Fibroblast of peridontal ligament (primary cell): ENCODE measurements at regions not wholly inside any gene's neighbourhood (a gene's known extent, or its start where the extent isn't known, plus 50 kb on each side); places are given as distances from the start of the nearest gene placed in this dataset.
"Not testable (repeated sequence)": the region's sequence is repeated elsewhere in the genome, so short reads cannot be mapped to it uniquely, and the experiment has no call there.

Experiments used
- DNase-seq: peaks from one replicate; pipeline ENCODE4 v3.0.0-alpha.2; 2010; ENCODE audit errors: extremely low read depth

GRCh38 chr11:92168936-92169335 is 55.7 kb upstream of the FAT3 start:
- DNase-seq = no peak

DNA sequence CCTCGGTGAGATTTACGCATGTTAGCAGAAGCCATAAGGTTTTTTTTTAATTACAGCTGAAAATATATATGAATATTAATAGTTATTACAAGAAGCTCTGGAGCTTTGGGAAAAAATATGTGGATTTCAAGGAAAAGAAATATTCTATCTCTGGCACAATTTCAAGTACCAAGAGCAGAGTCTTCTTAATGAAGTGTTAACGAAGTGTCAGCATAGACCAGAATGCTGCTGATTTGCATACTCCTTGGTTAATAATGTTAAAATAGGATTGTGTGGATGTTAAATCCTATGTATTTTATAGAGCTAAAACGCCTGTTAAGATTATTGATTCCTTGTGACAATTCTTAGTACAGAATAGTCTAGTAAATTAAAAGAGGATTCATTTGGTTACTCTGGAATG is 57.0 kb upstream of the FAT3 start:
- no peak for DNase-seq

DNA sequence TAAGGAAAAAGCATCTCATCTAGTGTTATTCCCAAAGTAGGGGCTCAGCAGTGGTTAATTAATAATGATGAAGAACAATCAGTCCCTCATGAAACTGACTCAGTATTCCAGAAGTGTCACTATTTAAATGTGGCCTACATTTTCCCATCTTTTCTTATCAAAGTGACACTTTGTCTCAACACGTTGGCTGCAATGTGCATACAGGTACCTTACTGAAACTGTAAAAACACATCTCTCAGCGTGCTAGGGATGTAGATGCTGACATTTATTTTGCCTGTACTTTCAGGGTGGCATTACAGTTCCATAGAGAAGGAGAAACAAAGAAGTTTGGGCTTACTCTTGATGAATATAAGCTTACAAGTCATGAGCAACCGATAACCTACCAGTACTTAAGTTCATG is 58.3 kb upstream of the FAT3 start:
- DNase-seq = no peak

DNA sequence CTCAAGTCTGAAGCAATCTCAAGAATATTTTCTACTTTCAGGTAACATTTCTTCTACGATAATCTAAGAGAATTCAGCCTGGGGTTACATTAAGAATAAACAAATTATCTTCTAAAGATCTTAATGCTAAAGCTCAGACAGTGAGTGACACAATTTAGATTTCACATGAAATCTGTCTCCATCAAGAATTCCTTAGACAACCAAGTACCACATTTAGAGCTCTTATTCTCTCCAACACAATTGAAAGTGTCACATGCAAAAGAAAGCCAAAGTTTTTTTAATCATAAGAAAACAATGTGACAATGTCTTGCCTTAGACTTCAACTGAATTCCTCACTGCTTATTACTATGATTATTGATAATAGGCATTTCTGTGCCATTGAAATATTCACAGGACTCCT is 60.7 kb upstream of the FAT3 start:
- DNase-seq = no peak

DNA sequence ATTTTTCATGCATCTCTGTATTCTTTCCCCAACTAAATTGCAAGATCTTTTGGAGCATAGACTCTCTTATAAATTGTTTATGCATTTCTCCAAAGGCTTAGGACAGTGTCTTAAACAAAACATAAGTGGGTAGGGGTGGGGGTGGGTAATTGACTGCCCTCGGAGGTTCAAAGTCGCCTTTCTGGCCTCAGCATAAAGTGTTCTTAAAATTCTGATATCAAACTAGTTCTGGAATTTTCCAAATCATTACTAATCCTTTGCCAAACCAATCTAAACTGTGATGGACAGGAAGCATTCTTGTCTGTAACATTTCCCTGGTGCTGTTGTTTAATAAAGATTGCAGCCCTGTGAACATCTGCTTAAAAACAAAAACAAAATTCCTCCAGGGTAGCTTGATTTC is 61.8 kb upstream of the FAT3 start:
- no peak for DNase-seq

DNA sequence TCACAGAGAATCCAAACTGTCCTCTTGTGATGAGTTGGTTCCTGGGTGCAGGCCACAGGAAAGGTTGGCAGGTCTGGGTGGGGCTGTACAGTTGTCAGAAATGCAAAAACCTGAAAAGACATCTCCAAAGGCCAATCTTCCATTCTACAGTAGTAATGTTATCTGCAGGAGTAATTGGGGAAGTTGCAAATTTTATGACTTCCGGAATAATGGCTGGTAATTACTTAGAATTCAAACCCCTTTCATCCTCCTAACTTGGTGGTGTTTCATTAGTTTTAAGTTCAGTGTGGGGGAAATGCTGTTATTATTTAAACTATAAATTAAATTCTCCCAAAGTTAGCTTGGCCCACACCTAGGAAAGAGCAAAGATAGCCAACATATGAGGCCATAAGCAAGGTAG is 64.7 kb upstream of the FAT3 start:
- no peak for DNase-seq

- not testable (repeated sequence) for DNase-seq
These were observed 67.2 kb upstream of the FAT3 start for GRCh38 chr11:92157390-92157789.

GRCh38 chr11:92154611-92155010 is 70.0 kb upstream of the FAT3 start:
- DNase-seq = no peak

- DNase-seq = no peak
These were observed 70.5 kb upstream of the FAT3 start for GRCh38 chr11:92154110-92154509.

- DNase-seq = no peak
These were observed 71.1 kb upstream of the FAT3 start for GRCh38 chr11:92153542-92153941.

DNA sequence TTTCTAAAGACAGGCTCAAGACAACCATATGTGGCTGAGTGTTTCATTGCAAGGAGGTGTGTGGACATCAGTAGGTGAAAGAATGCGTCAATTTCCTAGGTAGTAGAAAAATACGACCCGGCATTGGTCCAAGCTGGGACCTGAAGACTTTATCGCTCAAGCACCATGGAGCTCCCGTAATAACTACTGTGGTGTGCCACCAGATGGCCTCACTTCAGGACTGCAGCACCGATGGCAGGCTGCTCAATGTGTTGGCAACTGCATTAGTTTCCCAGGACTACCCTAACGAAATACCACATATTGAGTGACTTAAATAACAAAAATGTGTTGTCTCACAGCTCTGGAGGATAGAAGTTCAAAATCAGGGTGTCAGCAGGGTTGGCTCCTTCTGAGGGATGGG is 72.4 kb upstream of the FAT3 start:
- DNase-seq = no peak

- peak; percentile 3 for DNase-seq
These were observed 74.6 kb upstream of the FAT3 start for GRCh38 chr11:92149996-92150395.

DNA sequence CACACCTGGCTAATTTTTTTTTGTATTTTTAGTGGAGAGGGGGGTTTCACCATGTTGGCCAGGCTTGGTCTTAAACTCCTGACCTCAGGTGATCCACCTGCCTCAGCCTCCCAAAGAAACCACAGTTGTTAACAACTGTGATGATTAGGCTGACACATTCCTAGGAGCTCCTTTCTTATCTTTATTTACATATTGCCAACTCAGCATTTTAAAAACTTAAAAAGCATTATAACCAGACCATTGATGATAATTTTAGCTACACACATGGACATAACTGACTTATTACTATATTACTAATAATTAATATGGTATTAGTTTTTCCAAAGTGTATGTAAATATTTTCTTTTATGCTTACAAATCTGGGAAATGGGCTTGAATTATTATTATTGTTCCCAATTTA is 82.9 kb upstream of the FAT3 start:
- DNase-seq = no peak

DNA sequence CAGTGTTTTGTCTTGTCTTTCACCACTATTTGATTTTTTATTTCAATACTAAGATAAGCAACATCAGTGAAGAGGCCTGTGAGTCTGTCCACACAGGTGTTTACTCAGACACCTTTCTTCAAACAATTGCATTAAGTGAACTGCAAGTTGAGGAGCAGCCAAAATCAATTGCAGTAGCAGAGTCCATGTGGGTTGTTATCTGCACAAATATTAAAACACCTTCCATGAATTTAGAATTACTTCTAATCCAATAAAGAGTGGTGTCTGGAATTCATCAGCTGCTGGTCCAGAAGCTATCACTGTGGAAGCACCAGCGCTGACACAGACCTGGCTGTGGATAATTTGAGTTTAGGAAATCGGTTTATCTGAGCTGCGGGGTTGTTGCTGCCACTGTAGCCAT is 83.5 kb upstream of the FAT3 start:
- no peak for DNase-seq

DNA sequence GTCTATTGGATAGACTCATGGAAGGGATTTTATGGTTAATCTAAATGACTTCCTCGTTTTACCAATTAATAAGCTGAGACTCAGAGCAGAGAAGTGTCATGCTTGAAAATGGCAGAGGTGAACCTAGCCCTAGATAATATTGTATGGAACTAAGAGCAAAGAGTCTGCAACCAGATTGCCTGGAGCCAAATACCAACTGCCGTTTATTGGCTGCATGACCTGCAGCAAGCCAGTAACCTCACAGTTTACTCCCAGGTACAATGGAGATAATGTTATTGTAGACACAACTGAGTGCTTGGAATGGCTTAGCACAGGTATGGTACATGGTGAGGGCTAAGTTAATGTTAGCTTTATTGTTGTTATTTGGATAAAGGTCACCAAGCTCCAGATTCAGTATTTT is 84.6 kb upstream of the FAT3 start:
- DNase-seq = no peak

- no peak for DNase-seq
These were observed 86.3 kb upstream of the FAT3 start for GRCh38 chr11:92138296-92138695.

DNA sequence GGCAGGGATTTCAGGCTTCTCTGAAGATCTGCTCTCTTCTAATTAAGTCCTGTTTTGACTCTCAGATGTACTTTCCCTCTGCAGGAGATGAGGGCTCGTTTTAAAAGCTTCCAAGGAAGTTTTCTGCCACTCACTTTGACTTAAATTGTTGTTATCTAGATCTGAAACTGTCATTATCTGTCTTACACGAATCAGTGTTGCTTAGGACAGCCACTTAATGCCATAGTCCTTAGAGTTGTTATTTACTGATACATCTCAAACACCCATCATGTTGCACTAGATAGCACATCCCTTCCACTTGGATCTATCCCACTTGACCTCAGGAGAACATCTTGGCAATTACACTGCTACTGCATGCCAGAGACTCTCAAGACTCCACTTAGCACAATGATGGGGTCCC is 86.9 kb upstream of the FAT3 start:
- no peak for DNase-seq

- DNase-seq = no peak
These were observed 87.8 kb upstream of the FAT3 start for GRCh38 chr11:92136797-92137196.

- no peak for DNase-seq
These were observed 93.2 kb upstream of the FAT3 start for GRCh38 chr11:92131289-92131865.

DNA sequence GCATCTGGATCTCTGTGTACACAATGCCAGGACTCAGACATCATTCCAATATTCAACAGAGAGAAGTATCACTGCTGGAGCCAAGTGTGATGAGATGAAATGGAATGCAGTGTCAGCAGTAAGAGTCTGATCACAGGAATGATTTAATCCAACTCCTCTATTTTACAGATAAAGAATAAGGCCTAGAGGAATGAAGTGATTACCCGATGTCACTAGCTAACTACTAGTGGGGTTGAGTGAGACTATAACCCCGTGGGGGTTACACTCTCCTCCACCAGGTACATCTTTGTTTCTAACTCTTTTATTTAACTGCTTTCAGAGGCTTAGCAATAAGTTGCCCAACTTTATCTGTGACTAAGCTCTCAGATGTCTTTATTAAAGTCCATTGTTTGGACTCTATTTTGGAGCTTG is 94.2 kb upstream of the FAT3 start:
- DNase-seq = no peak

- DNase-seq = no peak
These were observed 94.8 kb upstream of the FAT3 start for GRCh38 chr11:92129811-92130210.

DNA sequence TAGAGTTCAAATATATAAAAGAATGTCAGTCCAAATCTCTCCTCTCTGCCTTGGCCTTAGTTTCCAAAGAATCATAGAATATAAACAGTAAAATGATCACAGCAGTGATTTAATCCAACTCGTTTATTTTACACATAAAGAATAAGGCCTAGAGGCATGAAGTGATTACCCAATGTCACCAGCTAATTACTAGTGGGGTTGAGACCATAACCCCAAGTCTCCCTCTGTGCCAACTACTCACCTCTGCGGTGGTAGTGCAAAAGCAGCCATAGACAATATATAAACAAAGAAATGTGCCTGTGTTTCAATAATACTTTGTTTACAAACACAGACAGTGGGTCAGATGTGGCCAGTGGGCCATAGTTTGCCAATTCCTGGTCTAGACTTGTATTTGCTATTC is 96.6 kb upstream of the FAT3 start:
- no peak for DNase-seq

DNA sequence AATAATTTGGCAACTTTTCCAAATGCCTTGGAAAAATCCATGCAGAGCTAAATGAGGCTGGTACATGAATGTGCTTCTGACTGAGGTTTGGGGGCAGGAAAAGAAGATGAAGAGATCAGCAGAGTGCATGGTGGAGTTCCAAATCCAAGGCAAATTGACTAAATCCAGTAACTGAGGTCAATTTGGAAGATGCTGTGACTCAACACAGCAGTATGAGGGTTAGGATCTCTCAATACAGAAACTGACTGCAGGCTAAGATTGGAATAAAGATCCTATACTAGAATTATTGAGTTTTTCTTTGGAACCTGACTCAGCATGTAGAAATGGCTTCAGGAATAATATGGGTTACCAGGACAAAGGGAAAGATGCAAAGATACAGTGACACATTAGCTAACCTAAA is 99.3 kb upstream of the FAT3 start:
- DNase-seq = no peak

- DNase-seq = no peak
These were observed 101.1 kb upstream of the FAT3 start for GRCh38 chr11:92123540-92123939.

GRCh38 chr11:92122561-92122960 is 102.1 kb upstream of the FAT3 start:
- DNase-seq = no peak
